Loucy (cell line): ENCODE measurements at regions not wholly inside any gene's neighbourhood (a gene's known extent, or its start where the extent isn't known, plus 50 kb on each side); places are given as distances from the start of the nearest gene placed in this dataset.

Experiments
- CTCF ChIP-seq: fragments of 200-600 bp; sonication (generic); conservative IDR thresholded peaks from 2 replicates; pipeline ENCODE4 v1.5.1; 2014; ENCODE audit warnings: mild to moderate bottlenecking, antibody characterized with exemption, low read length
- EZH2phosphoT487 ChIP-seq: fragments of 200-600 bp; IDR thresholded peaks from 2 replicates; pipeline ENCODE4 v1.6.1; 2018; ENCODE audit warnings: antibody characterized with exemption, mild to moderate bottlenecking, moderate library complexity, borderline replicate concordance

DNA sequence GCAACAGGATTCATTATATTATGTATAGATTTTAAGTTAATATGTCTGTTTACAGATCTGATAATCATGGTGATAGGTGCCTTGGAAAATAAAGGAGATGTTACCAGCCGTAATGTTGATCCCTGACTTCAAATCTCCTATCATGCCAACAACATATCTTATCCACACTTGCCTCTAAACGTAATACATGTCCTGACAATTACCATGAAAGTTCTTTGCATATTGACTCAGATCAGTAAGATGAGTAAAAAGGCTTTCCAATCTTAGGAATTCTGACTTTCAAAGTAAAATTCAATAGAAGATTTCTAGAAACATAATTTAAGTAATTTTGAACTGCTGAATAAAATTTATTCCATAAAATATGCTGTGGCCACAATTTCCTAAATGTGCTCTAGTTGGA lies 513.3 kb downstream of the ANKRD50 start:
- no peak for TF ChIP-seq CTCF
- TF ChIP-seq EZH2phosphoT487 = no peak
